NCI-H2171 (cell line): ENCODE measurements at regions not wholly inside any gene's neighbourhood (a gene's known extent, or its start where the extent isn't known, plus 50 kb on each side); places are given as distances from the start of the nearest gene placed in this dataset.
"Not testable (repeated sequence)": the region's sequence is repeated elsewhere in the genome, so short reads cannot be mapped to it uniquely, and the experiment has no call there.

Source experiments
- DNase-seq: peaks from one replicate; lab custom pipeline; 2025; lab: John Stamatoyannopoulos, UW

GRCh38 chr18:22566703-22567420 lies 149.1 kb upstream of the CTAGE1 start:
- no peak for DNase-seq

- no peak for DNase-seq
These were observed 150.1 kb upstream of the CTAGE1 start for GRCh38 chr18:22567794-22568193.

- DNase-seq = no peak
These were observed 152.8 kb upstream of the CTAGE1 start for GRCh38 chr18:22570492-22570891.

- DNase-seq = no peak
These were observed 154.6 kb upstream of the CTAGE1 start for GRCh38 chr18:22572341-22572740.

GRCh38 chr18:22579271-22579670 lies 161.6 kb upstream of the CTAGE1 start:
- DNase-seq = no peak

GRCh38 chr18:22585333-22585732 lies 167.6 kb upstream of the CTAGE1 start:
- no peak for DNase-seq

GRCh38 chr18:22585821-22586220 lies 168.1 kb upstream of the CTAGE1 start:
- no peak for DNase-seq

GRCh38 chr18:22591222-22591621 lies 173.5 kb upstream of the CTAGE1 start:
- DNase-seq = no peak

- no peak for DNase-seq
These were observed 176.5 kb upstream of the CTAGE1 start for GRCh38 chr18:22594155-22594690.

GRCh38 chr18:22601481-22601880 lies 183.8 kb upstream of the CTAGE1 start:
- DNase-seq = no peak

GRCh38 chr18:22602456-22602855 lies 184.7 kb upstream of the CTAGE1 start:
- DNase-seq = not testable (repeated sequence)

- no peak for DNase-seq
These were observed 186.2 kb upstream of the CTAGE1 start for GRCh38 chr18:22603902-22604301.

GRCh38 chr18:22604390-22604985 lies 186.8 kb upstream of the CTAGE1 start:
- no peak for DNase-seq

GRCh38 chr18:22604986-22605421 lies 187.3 kb upstream of the CTAGE1 start:
- no peak for DNase-seq

- DNase-seq = no peak
These were observed 188.0 kb upstream of the CTAGE1 start for GRCh38 chr18:22605736-22606135.

GRCh38 chr18:22606563-22607283 lies 189.0 kb upstream of the CTAGE1 start:
- DNase-seq = no peak

GRCh38 chr18:22607284-22607635 lies 189.5 kb upstream of the CTAGE1 start:
- DNase-seq = no peak

- no peak for DNase-seq
These were observed 191.1 kb upstream of the CTAGE1 start for GRCh38 chr18:22608847-22609246.

GRCh38 chr18:22609642-22610041 lies 191.9 kb upstream of the CTAGE1 start:
- no peak for DNase-seq

- DNase-seq = no peak
These were observed 195.5 kb upstream of the CTAGE1 start for GRCh38 chr18:22613058-22613690.

- DNase-seq = no peak
These were observed 196.1 kb upstream of the CTAGE1 start for GRCh38 chr18:22613788-22614187.

- no peak for DNase-seq
These were observed 205.8 kb upstream of the CTAGE1 start for GRCh38 chr18:22623513-22623912.

GRCh38 chr18:22624176-22624575 lies 206.5 kb upstream of the CTAGE1 start:
- no peak for DNase-seq
